GM12864 (cell line): ENCODE measurements at regions not wholly inside any gene's neighbourhood (a gene's known extent, or its start where the extent isn't known, plus 50 kb on each side); places are given as distances from the start of the nearest gene placed in this dataset.

Experiments used
- DNase-seq: peaks from one replicate; pipeline ENCODE4 v3.0.0-alpha.2; 2011; ENCODE audit warnings: low read depth
- H3K4me3 ChIP-seq: 2 replicates; pipeline ENCODE4 v1.5.1; 2011; ENCODE audit warnings: mild to moderate bottlenecking, low read depth, low read length, control low read depth
- CTCF ChIP-seq: IDR thresholded peaks from 2 replicates; pipeline ENCODE4 v1.5.1; 2011; ENCODE audit warnings: low read depth, mild to moderate bottlenecking, moderate library complexity, low read length, control low read depth, inconsistent platforms; ENCODE audit errors: missing control alignments

DNA sequence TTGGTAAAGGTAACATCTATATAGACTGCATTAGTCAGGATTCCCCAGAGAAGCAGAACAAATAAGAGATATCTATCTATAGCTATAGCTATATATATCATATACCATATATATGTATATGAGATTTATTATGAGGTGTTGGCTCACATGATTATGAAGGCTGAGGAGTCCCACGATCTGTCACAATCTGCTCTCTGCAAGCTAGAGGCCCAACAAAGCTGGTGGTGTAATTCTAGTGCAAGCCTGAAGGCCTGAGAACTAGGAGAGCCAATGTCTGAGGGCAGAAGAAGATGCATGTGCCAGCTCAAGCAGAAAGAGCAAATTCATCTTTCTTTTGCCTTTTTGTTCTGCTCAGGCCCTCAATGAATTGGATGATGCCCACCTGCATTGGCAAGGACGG, 102.2 kb upstream of the PLPPR1 start:
- no peak for DNase-seq
- TF ChIP-seq CTCF, result no peak

DNA sequence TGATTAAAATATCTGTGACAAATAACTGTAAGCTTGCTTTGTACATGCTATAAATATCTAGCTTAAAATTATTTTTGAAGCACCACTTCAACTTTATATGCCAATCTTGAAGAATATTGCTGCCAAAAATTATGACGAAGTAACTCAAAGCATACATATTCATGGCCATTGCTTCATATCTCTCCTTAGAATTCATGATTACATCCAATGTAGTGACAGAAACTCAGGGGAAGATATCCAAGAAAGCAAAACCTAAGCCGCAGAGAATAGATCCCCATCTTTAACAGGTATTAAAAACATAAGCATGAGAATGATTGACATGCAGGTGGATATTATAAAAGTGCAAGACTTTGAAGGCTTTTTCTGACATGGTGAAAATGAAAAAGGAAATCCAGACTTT, 100.8 kb upstream of the PLPPR1 start:
- no peak for TF ChIP-seq CTCF
- DNase-seq, result no peak
- H3K4me3 ChIP-seq, result no peak overlapping the region

More for the DNA sequence above, 102.2 kb upstream of the PLPPR1 start:
- no peak overlapping the region for H3K4me3 ChIP-seq

DNA sequence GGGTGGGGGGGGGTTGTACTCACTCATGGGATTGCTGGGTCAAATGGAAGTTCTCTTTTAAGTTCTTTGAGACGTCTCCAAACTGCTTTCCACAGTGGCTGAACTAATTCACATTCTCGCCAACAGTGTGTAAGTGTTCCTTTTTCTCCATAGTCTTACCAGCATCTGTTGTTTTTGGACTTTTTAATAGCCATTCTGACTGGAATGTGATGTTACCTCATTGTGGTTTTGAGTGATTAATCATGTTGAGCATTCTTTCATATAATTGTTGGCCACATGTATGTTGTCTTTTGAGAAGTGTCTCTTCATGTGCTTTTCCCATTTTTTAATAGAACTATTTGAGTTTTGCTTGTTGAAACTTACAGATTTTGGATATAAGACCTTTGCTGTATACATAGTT, 94.9 kb upstream of the PLPPR1 start:
- TF ChIP-seq CTCF, result no peak
- H3K4me3 ChIP-seq, result no peak overlapping the region
- DNase-seq, result no peak

- no peak for TF ChIP-seq CTCF
- no peak overlapping the region for H3K4me3 ChIP-seq
- DNase-seq, result no peak
Measured at GRCh38 chr9:100937382-100937781, 91.1 kb upstream of the PLPPR1 start.

DNA sequence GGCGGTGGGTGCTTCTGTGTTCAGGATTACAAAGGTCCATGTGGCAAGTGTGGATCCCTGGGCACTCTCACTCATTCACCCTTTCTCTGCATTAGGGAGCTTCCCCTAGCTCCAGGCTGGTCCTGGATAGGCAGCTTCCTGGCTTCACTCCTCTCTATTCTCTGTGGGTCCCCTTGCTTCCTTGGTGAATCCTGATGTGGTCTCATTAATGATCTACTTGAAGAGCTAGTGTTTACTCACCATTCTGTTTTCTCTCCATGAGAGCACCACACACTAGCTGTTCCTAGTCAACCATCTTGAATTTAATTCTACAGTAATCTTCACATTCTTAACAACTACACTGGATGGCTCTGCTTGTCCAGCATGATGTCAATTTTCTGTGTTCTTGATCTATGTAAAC, 90.0 kb upstream of the PLPPR1 start:
- no peak for DNase-seq
- H3K4me3 ChIP-seq, result no peak overlapping the region
- no peak for TF ChIP-seq CTCF

DNA sequence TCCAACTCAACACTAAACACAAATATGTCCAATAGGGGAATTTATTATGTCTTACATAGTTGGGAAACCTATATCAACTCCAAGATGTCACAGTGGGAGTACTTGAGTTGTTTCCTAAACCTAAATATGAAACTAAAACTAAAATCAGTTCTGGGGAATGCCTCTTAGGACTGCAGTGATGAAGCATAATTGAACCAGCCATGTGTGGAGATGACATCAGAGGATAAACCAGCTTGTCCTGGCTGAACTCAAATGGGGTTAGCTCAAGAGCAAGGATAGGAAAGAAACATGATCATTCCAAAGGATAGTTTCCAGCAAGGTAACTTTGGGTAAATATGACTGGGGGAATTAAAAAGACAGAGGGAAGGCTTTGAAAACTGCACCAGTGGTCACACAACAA, 88.9 kb upstream of the PLPPR1 start:
- no peak for TF ChIP-seq CTCF
- H3K4me3 ChIP-seq, result no peak overlapping the region
- no peak for DNase-seq

DNA sequence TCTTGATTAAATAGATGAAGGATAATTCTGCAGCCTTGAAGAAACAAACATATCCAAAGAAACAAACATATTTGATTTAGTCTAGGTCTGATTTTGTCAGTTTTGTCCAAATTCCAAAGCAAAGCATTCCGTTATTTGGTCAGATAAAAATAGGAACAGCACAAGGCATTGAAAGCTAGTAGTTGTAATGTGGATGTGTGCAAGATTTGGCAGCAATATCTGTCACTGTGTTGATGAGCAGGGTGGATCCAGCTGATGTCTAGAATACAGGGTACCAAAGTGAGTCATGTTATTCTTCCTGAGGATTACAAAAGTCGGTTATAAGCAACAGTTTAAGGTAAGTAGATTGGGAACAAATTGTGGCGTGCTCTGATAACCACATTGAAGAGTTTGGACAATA, 69.3 kb upstream of the PLPPR1 start:
- no peak for DNase-seq

More for the DNA sequence above, 69.3 kb upstream of the PLPPR1 start:
- no peak overlapping the region for H3K4me3 ChIP-seq
- TF ChIP-seq CTCF, result no peak
